CD14-positive monocyte (primary cell): ENCODE measurements at regions not wholly inside any gene's neighbourhood (a gene's known extent, or its start where the extent isn't known, plus 50 kb on each side); places are given as distances from the start of the nearest gene placed in this dataset.
"Not testable (repeated sequence)": the region's sequence is repeated elsewhere in the genome, so short reads cannot be mapped to it uniquely, and the experiment has no call there.

ENCODE experiments used
- DNase-seq, 3 donors: peaks; one replicate each; pipeline ENCODE4 v3.0.0-alpha.2; 2011 to 2022
- H2AFZ ChIP-seq: 2 replicates; pipeline ENCODE4 v1.6.0; 2012; ENCODE audit warnings: mild to moderate bottlenecking, low read depth, low read length, inconsistent platforms; ENCODE audit not compliant: insufficient read depth, poor library complexity, severe bottlenecking
- H3K27ac ChIP-seq, 2 donors: 1 replicate in 1 of 2; 2 replicates in 1 of 2; pipeline ENCODE4 v1.5.1; 2012 to 2013; ENCODE audit warnings: low read length in 2 of 2, control low read depth in 1 of 2, inconsistent platforms in 1 of 2, low read depth in 1 of 2, mild to moderate bottlenecking in 1 of 2
- H3K27me3 ChIP-seq, 2 donors: one replicate each; pipeline versions ENCODE4 v1.6.0 to v1.6.1; 2011 to 2013; ENCODE audit warnings: low read length in 2 of 2; ENCODE audit not compliant: control insufficient read depth in 2 of 2, insufficient read depth in 2 of 2
- H3K36me3 ChIP-seq, 2 donors: replicated peaks in 1 of 2; 1 replicate in 1 of 2; 2 replicates in 1 of 2; pipeline versions ENCODE4 v1.5.1 to v1.6.1; 2012 to 2013; ENCODE audit warnings: low read length in 2 of 2, control low read depth in 1 of 2, inconsistent platforms in 1 of 2, mild to moderate bottlenecking in 1 of 2; ENCODE audit not compliant: insufficient read depth in 2 of 2, control insufficient read depth in 1 of 2
- H3K4me1 ChIP-seq, 2 donors: 1 replicate in 1 of 2; 2 replicates in 1 of 2; pipeline versions ENCODE4 v1.5.1 to v1.6.1; 2012 to 2013; ENCODE audit warnings: low read length in 2 of 2, control low read depth in 1 of 2, inconsistent platforms in 1 of 2, mild to moderate bottlenecking in 1 of 2, moderate library complexity in 1 of 2; ENCODE audit not compliant: insufficient read depth in 2 of 2, control insufficient read depth in 1 of 2
- H3K4me2 ChIP-seq: replicated peaks from 2 replicates; pipeline ENCODE3; 2012; ENCODE audit warnings: low read length, moderate library complexity, mild to moderate bottlenecking; ENCODE audit not compliant: poor library complexity, severe bottlenecking; ENCODE audit errors: extremely low read depth
- H3K4me3 ChIP-seq, 3 experiments: fragments of 200-600 bp in 1 of 3; sonication (generic) in 1 of 3; replicated peaks in 1 of 3; 1 replicate in 2 of 3; 2 replicates in 1 of 3; pipeline ENCODE4 v1.5.1; 2011 to 2013; ENCODE audit warnings: low read length in 3 of 3, mild to moderate bottlenecking in 3 of 3, control low read depth in 2 of 3, low read depth in 2 of 3, inconsistent platforms in 1 of 3, moderate library complexity in 1 of 3
- H3K79me2 ChIP-seq: 2 replicates; pipeline ENCODE4 v1.6.0; 2012; ENCODE audit warnings: mild to moderate bottlenecking, control low read depth, inconsistent platforms, low read length, moderate library complexity; ENCODE audit not compliant: insufficient read depth
- H3K9ac ChIP-seq: 2 replicates; pipeline ENCODE4 v1.6.0; 2017; ENCODE audit warnings: low read length, mild to moderate bottlenecking; ENCODE audit not compliant: insufficient read depth, poor library complexity, severe bottlenecking
- H3K9me3 ChIP-seq, 2 donors: replicated peaks in 1 of 2; 1 replicate in 1 of 2; 2 replicates in 1 of 2; pipeline versions ENCODE4 v1.5.1 to v1.6.1; 2012 to 2013; ENCODE audit warnings: low read length in 2 of 2, control low read depth in 1 of 2; ENCODE audit not compliant: control insufficient read depth in 1 of 2, insufficient read depth in 1 of 2
- H4K20me1 ChIP-seq: 2 replicates; pipeline ENCODE4 v1.6.0; 2012; ENCODE audit warnings: mild to moderate bottlenecking, low read length, control low read depth, moderate library complexity; ENCODE audit not compliant: insufficient read depth
- H3K27ac Mint-ChIP-seq, 7 donors: one replicate each; pipeline ENCODE4 v1.8.0; 2020; ENCODE audit warnings: mild to moderate bottlenecking in 7 of 7, mixed read lengths in 7 of 7, moderate library complexity in 6 of 7, inconsistent platforms in 2 of 7
- H3K27me3 Mint-ChIP-seq, 3 donors: one replicate each; pipeline ENCODE4 v1.8.0; 2021 to 2022; ENCODE audit warnings: low read depth in 3 of 3, mild to moderate bottlenecking in 3 of 3, mixed read lengths in 3 of 3, moderate library complexity in 3 of 3, inconsistent platforms in 1 of 3
- H3K36me3 Mint-ChIP-seq, 2 donors: one replicate each; pipeline ENCODE4 v1.8.0; 2020; ENCODE audit warnings: mixed read lengths in 2 of 2, inconsistent platforms in 1 of 2, mild to moderate bottlenecking in 1 of 2
- H3K4me1 Mint-ChIP-seq: one replicate; pipeline ENCODE4 v1.8.0; 2020; ENCODE audit warnings: mild to moderate bottlenecking, mixed read lengths
- H3K4me3 Mint-ChIP-seq, 2 donors: one replicate each; pipeline ENCODE4 v1.8.0; 2020; ENCODE audit warnings: mild to moderate bottlenecking in 2 of 2, mixed read lengths in 2 of 2, moderate library complexity in 1 of 2
- H3K9me3 Mint-ChIP-seq, 7 donors: one replicate each; pipeline ENCODE4 v1.8.0; 2020 to 2022; ENCODE audit warnings: mixed read lengths in 7 of 7, mild to moderate bottlenecking in 6 of 7, moderate library complexity in 6 of 7, inconsistent platforms in 2 of 7
- CTCF ChIP-seq: fragments of 200-600 bp; IDR thresholded peaks from one replicate; pipeline ENCODE4 v1.8.0; 2022; ENCODE audit warnings: antibody characterized with exemption, mild to moderate bottlenecking
- WGBS: methylation state at CpG from one replicate; pipeline ENCODE4 v1.1.5; 2013; ENCODE audit warnings: missing lambda C conversion rate; ENCODE audit not compliant: insufficient coverage; 5-methylcytosine and 5-hydroxymethylcytosine counted together
- intact Hi-C, 2 donors: fragments of 100-400 bp; cut with micrococcal nuclease; formaldehyde crosslinking; loops; one replicate each; pipeline versions ENCODE4 v1.15.0 to v1.15.1; 2023

- TF ChIP-seq CTCF = no peak
Observed at GRCh38 chr10:109765838-109766237, 157.5 kb downstream of the XPNPEP1 start.

GRCh38 chr10:109762555-109762954, 160.8 kb downstream of the XPNPEP1 start:
- intact Hi-C loops = no loop called here
- H3K9ac ChIP-seq = no peak overlapping the region
- no peak overlapping the region for H3K4me3 Mint-ChIP-seq

More at GRCh38 chr10:109765838-109766237, 157.5 kb downstream of the XPNPEP1 start:
- H3K27ac ChIP-seq = no peak overlapping the region
- Mint-ChIP-seq H3K4me3 (no peak overlapping the region), H3K27ac (no peak overlapping the region), H3K36me3 (no peaks in the 10 kb centered on the region), H3K4me1 (no peaks in the 10 kb centered on the region), H3K9me3 (peaks cover 0 to 4% (median 0%) of the 10 kb centered on the region in 7 donors), H3K27me3 (peaks cover 0 to 2% (median 2%) of the 10 kb centered on the region in 3 donors)
- H3K4me2 ChIP-seq = no peak overlapping the region
- H4K20me1 ChIP-seq = no peaks in the 10 kb centered on the region
- no peaks in the 10 kb centered on the region for H3K36me3 ChIP-seq
- intact Hi-C loops = no loop called here
- H3K4me3 ChIP-seq = no peak overlapping the region
- H3K27me3 ChIP-seq = no peaks in the 10 kb centered on the region
- H3K9ac ChIP-seq = no peak overlapping the region
- no peak overlapping the region for H2AFZ ChIP-seq
- WGBS = no CpG with 5 or more reads among the region's 2 CpGs
- DNase-seq = no peak
- H3K9me3 ChIP-seq = no peaks in the 10 kb centered on the region
- no peaks in the 10 kb centered on the region for H3K79me2 ChIP-seq
- H3K4me1 ChIP-seq = no peaks in the 10 kb centered on the region

GRCh38 chr10:109757670-109758069, 165.6 kb downstream of the XPNPEP1 start:
- H3K27ac Mint-ChIP-seq, H3K27me3 Mint-ChIP-seq, H3K4me3 Mint-ChIP-seq, H2AFZ ChIP-seq, intact Hi-C loops, H3K36me3 ChIP-seq, H3K4me2 ChIP-seq, H3K36me3 Mint-ChIP-seq, DNase-seq, H4K20me1 ChIP-seq, H3K9me3 ChIP-seq, H3K4me1 Mint-ChIP-seq, H3K9ac ChIP-seq, H3K27me3 ChIP-seq, H3K4me3 ChIP-seq, H3K4me1 ChIP-seq, H3K27ac ChIP-seq, H3K79me2 ChIP-seq: not testable (repeated sequence)
- 90% methylated on average over 3 of the region's 6 CpGs for WGBS
- H3K9me3 Mint-ChIP-seq = peaks cover 0 to 11% (median 2%) of the 10 kb centered on the region in 7 donors

More at GRCh38 chr10:109762555-109762954, 160.8 kb downstream of the XPNPEP1 start:
- Histone ChIP-seq H3K27me3 (no peaks in the 10 kb centered on the region), H3K4me3 (no peak overlapping the region), H3K9me3 (no peaks in the 10 kb centered on the region), H2AFZ (no peak overlapping the region), H3K4me2 (no peak overlapping the region), H3K79me2 (no peaks in the 10 kb centered on the region), H4K20me1 (no peaks in the 10 kb centered on the region), H3K4me1 (no peaks in the 10 kb centered on the region), H3K27ac (no peak overlapping the region), H3K36me3 (no peaks in the 10 kb centered on the region)
- Mint-ChIP-seq H3K27ac (no peak overlapping the region), H3K9me3 (peaks cover 0 to 2% (median 1%) of the 10 kb centered on the region in 7 donors), H3K36me3 (no peaks in the 10 kb centered on the region), H3K27me3 (peaks cover 0 to 4% (median 2%) of the 10 kb centered on the region in 3 donors), H3K4me1 (no peaks in the 10 kb centered on the region)
- TF ChIP-seq CTCF = no peak
- no peak for DNase-seq
